Liver (tissue), 3 donors: ENCODE measurements at regions not wholly inside any gene's neighbourhood (a gene's known extent, or its start where the extent isn't known, plus 50 kb on each side); places are given as distances from the start of the nearest gene placed in this dataset.

Experiments
- ATF3 ChIP-seq: IDR thresholded peaks from 2 replicates; pipeline ENCODE4 v1.6.1; 2016; ENCODE audit warnings: antibody characterized with exemption
- CTCF ChIP-seq: fragments of 150-350 bp; IDR thresholded peaks from 2 replicates; pipeline ENCODE4 v1.5.1; 2017; ENCODE audit warnings: improper control_type of control experiment, low read depth, low read length; ENCODE audit not compliant: missing input control
- EGR1 ChIP-seq, 2 donors: IDR thresholded peaks; 2 replicates each; pipeline ENCODE4 v1.6.1; 2016 to 2018; ENCODE audit warnings: antibody characterized with exemption in 2 of 2, low read depth in 2 of 2
- GABPA ChIP-seq, 2 donors: IDR thresholded peaks in 1 of 2; conservative IDR thresholded peaks in 1 of 2; 2 replicates each; pipeline ENCODE4 v1.6.1; 2016; ENCODE audit warnings: antibody characterized with exemption in 2 of 2, mild to moderate bottlenecking in 1 of 2, moderate library complexity in 1 of 2
- MAX ChIP-seq: IDR thresholded peaks from 2 replicates; pipeline ENCODE4 v1.6.1; 2016; ENCODE audit warnings: antibody characterized with exemption
- RAD21 ChIP-seq, 2 donors: IDR thresholded peaks; 2 replicates each; pipeline ENCODE4 v1.6.1; 2016; ENCODE audit warnings: antibody characterized with exemption in 2 of 2, mild to moderate bottlenecking in 2 of 2
- REST ChIP-seq: IDR thresholded peaks from 2 replicates; pipeline ENCODE4 v1.6.1; 2016; ENCODE audit warnings: antibody characterized with exemption, mild to moderate bottlenecking
- SP1 ChIP-seq: IDR thresholded peaks from 2 replicates; pipeline ENCODE4 v1.6.1; 2018; ENCODE audit warnings: antibody characterized with exemption, mild to moderate bottlenecking
- TAF1 ChIP-seq: conservative IDR thresholded peaks from 2 replicates; pipeline ENCODE4 v1.6.1; 2016; ENCODE audit warnings: antibody characterized with exemption, mild to moderate bottlenecking
- YY1 ChIP-seq: IDR thresholded peaks from 2 replicates; pipeline ENCODE4 v1.6.1; 2016; ENCODE audit warnings: antibody characterized with exemption, mild to moderate bottlenecking
- donor health status: healthy.
- donor health status: healthy.

GRCh38 chr12:112568641-112569040, 149.9 kb downstream of the PTPN11 start:
- TF ChIP-seq MAX (no peak), CTCF (no peak), YY1 (no peak), EGR1 (IDR thresholded peaks at IDR 0.05; ENCODE audit: low read depth in 2 of 2) (no peak), ATF3 (no peak), SP1 (no peak), RAD21 (IDR thresholded peaks at IDR 0.05) (no peak), GABPA (IDR thresholded peaks at IDR 0.05 in 1 of 2, conservative IDR thresholded peaks at IDR 0.05 in 1 of 2) (no peak), TAF1 (no peak), REST (no peak)
